Panc1 (cell line): ENCODE measurements at regions not wholly inside any gene's neighbourhood (a gene's known extent, or its start where the extent isn't known, plus 50 kb on each side); places are given as distances from the start of the nearest gene placed in this dataset.
"Not testable (repeated sequence)": the region's sequence is repeated elsewhere in the genome, so short reads cannot be mapped to it uniquely, and the experiment has no call there.

Experiments used
- CTCF ChIP-seq: fragments of 450-650 bp; IDR thresholded peaks from 2 replicates; pipeline ENCODE4 v1.5.1; 2017; ENCODE audit warnings: mild to moderate bottlenecking
- POLR2AphosphoS5 ChIP-seq: IDR thresholded peaks from 2 replicates; pipeline ENCODE4 v1.6.1; 2012; ENCODE audit warnings: mild to moderate bottlenecking, low read depth, low read length, moderate library complexity
- SIN3A ChIP-seq: IDR thresholded peaks from 2 replicates; pipeline ENCODE4 v1.6.1; 2012; ENCODE audit warnings: low read depth, mild to moderate bottlenecking, low read length, moderate library complexity, borderline replicate concordance; ENCODE audit not compliant: insufficient read depth
- TCF7L2 ChIP-seq: IDR thresholded peaks from 2 replicates; pipeline ENCODE4 v1.6.1; 2011; ENCODE audit warnings: mild to moderate bottlenecking, low read depth, low read length, inconsistent platforms

DNA sequence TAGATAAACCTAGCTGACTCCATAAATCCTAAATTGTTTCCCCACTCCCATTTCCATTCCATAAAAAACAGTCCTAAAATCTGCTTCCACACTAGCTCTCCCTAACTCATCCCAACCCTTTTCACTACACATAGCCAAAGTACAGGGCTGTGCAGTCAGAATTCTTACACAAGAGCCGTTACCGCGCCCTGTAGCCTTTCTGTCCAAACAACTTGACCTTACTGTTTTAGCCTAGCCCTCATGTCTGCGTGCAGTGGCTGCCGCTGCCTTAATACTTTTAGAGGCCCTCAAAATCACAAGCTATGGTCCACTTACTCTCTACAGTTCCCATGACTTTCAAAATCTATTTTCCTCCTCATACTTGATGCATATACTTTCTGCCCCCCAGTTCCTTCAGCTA is 516.8 kb downstream of the MATN1 start:
- TF ChIP-seq CTCF, POLR2AphosphoS5, SIN3A, TCF7L2: not testable (repeated sequence)
